ENCODE measurements at regions not wholly inside any gene's neighbourhood (a gene's known extent, or its start where the extent isn't known, plus 50 kb on each side); places are given as distances from the start of the nearest gene placed in this dataset.

- H3K36me3 ChIP-seq (ENCODE audit: control insufficient read depth in 2 of 4, insufficient read depth in 4 of 4, low read length in 3 of 4): no peaks in the 10 kb centered on the region
- H3K4ac ChIP-seq (replicated peaks; ENCODE audit: insufficient read length, low read depth, low read length): no peak overlapping the region
- no peak overlapping the region for H2BK12ac ChIP-seq (ENCODE audit: low read depth, low read length)
- FAIRE-seq (no peak), DNase-seq (ENCODE audit: low read depth in 1 of 2, low spot score in 2 of 2) (no peak)
- H2BK120ac ChIP-seq (replicated peaks; ENCODE audit: low read depth, low read length): no peak overlapping the region
- POLR2A ChIA-PET (ENCODE audit: partially characterized antibody): no interaction called here
- no peak overlapping the region for H3K14ac ChIP-seq (ENCODE audit: insufficient read length)
- peak overlapping the region; percentile 7; the same call in 1 of the 2 replicates for H4K8ac ChIP-seq (ENCODE audit: extremely low read depth, insufficient read depth, low read length)
- no peak overlapping the region for H3K4me3 ChIP-seq (ENCODE audit: extremely low read depth in 1 of 4, insufficient read depth in 2 of 4, low read depth in 3 of 4, low read length in 4 of 4)
- H3K23me2 ChIP-seq (ENCODE audit: low read depth, low read length): no peaks in the 10 kb centered on the region
- H3K23ac ChIP-seq (ENCODE audit: insufficient read length): no peak overlapping the region
- H3K9ac ChIP-seq (replicated peaks in 1 of 4; ENCODE audit: extremely low read depth in 1 of 4, low read depth in 3 of 4, low read length in 3 of 4): no peak overlapping the region
- H4K91ac ChIP-seq (replicated peaks; ENCODE audit: insufficient read length, low read length): no peak overlapping the region
- no peak overlapping the region for H3K4me2 ChIP-seq (ENCODE audit: insufficient read depth in 1 of 2, low read depth in 2 of 2, low read length in 2 of 2)
- H3K9me3 ChIP-seq (ENCODE audit: insufficient read depth in 2 of 2, low read depth in 1 of 2, low read length in 1 of 2): no peaks in the 10 kb centered on the region
- H2BK5ac ChIP-seq (ENCODE audit: low read depth, low read length): no peak overlapping the region
- H2AK5ac ChIP-seq (ENCODE audit: low read depth, low read length): no peak overlapping the region
- no peak overlapping the region for H2BK20ac ChIP-seq (ENCODE audit: low read length)
- H3K18ac ChIP-seq (ENCODE audit: extremely low read depth, low read length): no peak overlapping the region
- no peaks in the 10 kb centered on the region for H3K79me2 ChIP-seq (ENCODE audit: control insufficient read depth in 1 of 2, insufficient read depth in 2 of 2, low read length in 2 of 2)
- no peaks in the 10 kb centered on the region for H4K20me1 ChIP-seq (replicated peaks in 1 of 2; ENCODE audit: control insufficient read depth in 1 of 2, insufficient read depth in 2 of 2, low read length in 2 of 2)
- WGBS, 2 experiments (ENCODE audit: extremely low coverage in 1 of 2, insufficient coverage in 1 of 2, insufficient read length in 1 of 2, insufficient replicate concordance in 2 of 2, low coverage in 1 of 2, low lambda C conversion rate in 2 of 2, missing lambda C conversion rate in 1 of 2): 85% methylated on average over 16 of the region's 16 CpGs; no CpG with 5 or more reads in 1 of the 2 experiments
- peaks cover 4 to 13% (median 8%) of the 10 kb centered on the region in 4 experiments; a peak in 6 of 7 replicates for H3K4me1 ChIP-seq (replicated peaks in 1 of 4; ENCODE audit: control insufficient read depth in 3 of 4, insufficient read depth in 4 of 4, low read length in 3 of 4)
- H3K27me3 ChIP-seq (replicated peaks in 1 of 4; ENCODE audit: control insufficient read depth in 3 of 4, extremely low read depth in 1 of 4, insufficient read depth in 3 of 4, low read length in 3 of 4): no peaks in the 10 kb centered on the region
- no peak overlapping the region for H2AFZ ChIP-seq (ENCODE audit: low read length)
- no peak for TF ChIP-seq TEAD4 (IDR thresholded peaks at IDR 0.05; ENCODE audit: low read depth, low read length)
- TF ChIP-seq EZH2 (IDR thresholded peaks at IDR 0.05; ENCODE audit: low read depth, low read length, severe bottlenecking): no peak
- TF ChIP-seq RBBP5 (IDR thresholded peaks at IDR 0.05; ENCODE audit: borderline replicate concordance, low read depth, low read length): no peak
- TF ChIP-seq SIX5 (IDR thresholded peaks at IDR 0.05; ENCODE audit: low read depth, low read length): no peak
- CTCF ChIA-PET (ENCODE audit: partially characterized antibody): no interaction called here
- H3K27ac ChIP-seq (ENCODE audit: low read depth, low read length): no peak overlapping the region
- H3K56ac ChIP-seq (replicated peaks; ENCODE audit: insufficient read length, low read depth, low read length): no peak overlapping the region
- no peaks in the 10 kb centered on the region for H3K79me1 ChIP-seq (ENCODE audit: low read depth, low read length)
- no peak overlapping the region for H4K5ac ChIP-seq (ENCODE audit: insufficient read length, low read depth, low read length)
- H2BK15ac ChIP-seq (ENCODE audit: low read length): no peak overlapping the region
Measured at GRCh38 chr16:73433731-73434307, 385.9 kb upstream of the ZFHX3 start.

All from H1 (cell line).